Neural progenitor cell (in vitro differentiated cells): ENCODE measurements at regions not wholly inside any gene's neighbourhood (a gene's known extent, or its start where the extent isn't known, plus 50 kb on each side); places are given as distances from the start of the nearest gene placed in this dataset.

ENCODE experiments used
- EZH2 ChIP-seq: fragments of 200-600 bp; sonication (generic); IDR thresholded peaks from 2 replicates; pipeline ENCODE4 v1.6.1; 2017; ENCODE audit warnings: antibody characterized with exemption, mild to moderate bottlenecking, moderate library complexity
- EZH2phosphoT487 ChIP-seq: fragments of 200-600 bp; sonication (generic); IDR thresholded peaks from 2 replicates; pipeline ENCODE4 v1.6.1; 2017; ENCODE audit warnings: antibody characterized with exemption
- TF ChIP-seq, protein P1 (sequence below): fragments of 200-600 bp; sonication (generic); IDR thresholded peaks from 2 replicates; pipeline ENCODE4 v1.5.1; 2017; ENCODE audit warnings: antibody characterized with exemption, mild to moderate bottlenecking

DNA sequence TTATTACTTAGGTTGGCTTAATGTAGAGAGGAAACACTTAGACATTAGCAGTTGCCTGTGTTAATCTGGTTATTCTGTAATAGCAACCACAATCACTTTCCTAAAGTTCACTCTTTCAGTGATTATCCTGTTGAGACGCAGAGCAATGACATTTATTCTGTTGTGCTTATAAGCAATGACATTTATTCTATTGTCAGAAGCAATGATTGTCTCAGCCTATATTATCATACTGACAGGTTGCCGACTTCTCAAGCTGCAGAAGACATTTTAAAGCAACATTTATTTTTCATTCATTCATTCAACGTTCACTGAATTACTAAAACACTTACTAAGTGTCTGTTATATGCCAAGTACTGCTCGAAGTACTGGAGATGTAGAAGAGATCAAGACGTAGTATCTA, 193.5 kb upstream of the SLITRK3 start:
- TF ChIP-seq, protein P1, sequence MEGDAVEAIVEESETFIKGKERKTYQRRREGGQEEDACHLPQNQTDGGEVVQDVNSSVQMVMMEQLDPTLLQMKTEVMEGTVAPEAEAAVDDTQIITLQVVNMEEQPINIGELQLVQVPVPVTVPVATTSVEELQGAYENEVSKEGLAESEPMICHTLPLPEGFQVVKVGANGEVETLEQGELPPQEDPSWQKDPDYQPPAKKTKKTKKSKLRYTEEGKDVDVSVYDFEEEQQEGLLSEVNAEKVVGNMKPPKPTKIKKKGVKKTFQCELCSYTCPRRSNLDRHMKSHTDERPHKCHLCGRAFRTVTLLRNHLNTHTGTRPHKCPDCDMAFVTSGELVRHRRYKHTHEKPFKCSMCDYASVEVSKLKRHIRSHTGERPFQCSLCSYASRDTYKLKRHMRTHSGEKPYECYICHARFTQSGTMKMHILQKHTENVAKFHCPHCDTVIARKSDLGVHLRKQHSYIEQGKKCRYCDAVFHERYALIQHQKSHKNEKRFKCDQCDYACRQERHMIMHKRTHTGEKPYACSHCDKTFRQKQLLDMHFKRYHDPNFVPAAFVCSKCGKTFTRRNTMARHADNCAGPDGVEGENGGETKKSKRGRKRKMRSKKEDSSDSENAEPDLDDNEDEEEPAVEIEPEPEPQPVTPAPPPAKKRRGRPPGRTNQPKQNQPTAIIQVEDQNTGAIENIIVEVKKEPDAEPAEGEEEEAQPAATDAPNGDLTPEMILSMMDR, result no peak
- no peak for TF ChIP-seq EZH2
- TF ChIP-seq EZH2phosphoT487, result no peak
